ENCODE measurements at regions not wholly inside any gene's neighbourhood (a gene's known extent, or its start where the extent isn't known, plus 50 kb on each side); places are given as distances from the start of the nearest gene placed in this dataset.
A peak's percentile ranks its signal among the peaks of the same experiment; 100 is the strongest.
"Not testable (repeated sequence)": the region's sequence is repeated elsewhere in the genome, so short reads cannot be mapped to it uniquely, and the experiment has no call there.

DNA sequence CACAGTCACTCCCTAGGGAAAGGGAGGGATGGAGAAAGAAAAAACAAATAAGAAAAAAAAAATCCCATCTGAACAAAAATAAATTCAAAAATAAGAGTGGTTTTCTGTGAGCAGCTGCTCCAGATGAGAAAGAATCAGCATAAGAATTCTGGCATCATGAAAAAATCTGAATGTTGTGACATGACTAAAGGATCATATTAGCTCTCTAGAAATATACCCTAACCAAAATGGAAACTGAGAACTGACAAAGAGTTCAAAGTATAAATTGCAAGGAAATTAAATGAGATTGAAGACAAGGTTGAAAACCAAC, 579.0 kb downstream of the UQCRFS1 start:
- Histone ChIP-seq H3K4me3 (no peak overlapping the region), H3K27me3 (replicated peaks; ENCODE audit: insufficient read depth) (no peaks in the 10 kb centered on the region), H3K27ac (no peak overlapping the region), H3K4me1 (ENCODE audit: control insufficient read depth in 1 of 2, low read depth in 2 of 2) (no peaks in the 10 kb centered on the region), H3K9me3 (peaks cover 3% of the 10 kb centered on the region), H3K36me3 (no peaks in the 10 kb centered on the region)
- ATAC-seq (ENCODE audit: insufficient number of reproducible peaks, low FRiP score, low read depth) (no peak), DNase-seq (ENCODE audit: low spot score) (no peak)
- TF ChIP-seq, protein P1, sequence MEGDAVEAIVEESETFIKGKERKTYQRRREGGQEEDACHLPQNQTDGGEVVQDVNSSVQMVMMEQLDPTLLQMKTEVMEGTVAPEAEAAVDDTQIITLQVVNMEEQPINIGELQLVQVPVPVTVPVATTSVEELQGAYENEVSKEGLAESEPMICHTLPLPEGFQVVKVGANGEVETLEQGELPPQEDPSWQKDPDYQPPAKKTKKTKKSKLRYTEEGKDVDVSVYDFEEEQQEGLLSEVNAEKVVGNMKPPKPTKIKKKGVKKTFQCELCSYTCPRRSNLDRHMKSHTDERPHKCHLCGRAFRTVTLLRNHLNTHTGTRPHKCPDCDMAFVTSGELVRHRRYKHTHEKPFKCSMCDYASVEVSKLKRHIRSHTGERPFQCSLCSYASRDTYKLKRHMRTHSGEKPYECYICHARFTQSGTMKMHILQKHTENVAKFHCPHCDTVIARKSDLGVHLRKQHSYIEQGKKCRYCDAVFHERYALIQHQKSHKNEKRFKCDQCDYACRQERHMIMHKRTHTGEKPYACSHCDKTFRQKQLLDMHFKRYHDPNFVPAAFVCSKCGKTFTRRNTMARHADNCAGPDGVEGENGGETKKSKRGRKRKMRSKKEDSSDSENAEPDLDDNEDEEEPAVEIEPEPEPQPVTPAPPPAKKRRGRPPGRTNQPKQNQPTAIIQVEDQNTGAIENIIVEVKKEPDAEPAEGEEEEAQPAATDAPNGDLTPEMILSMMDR (IDR thresholded peaks at IDR 0.05): peak; percentile 3

DNA sequence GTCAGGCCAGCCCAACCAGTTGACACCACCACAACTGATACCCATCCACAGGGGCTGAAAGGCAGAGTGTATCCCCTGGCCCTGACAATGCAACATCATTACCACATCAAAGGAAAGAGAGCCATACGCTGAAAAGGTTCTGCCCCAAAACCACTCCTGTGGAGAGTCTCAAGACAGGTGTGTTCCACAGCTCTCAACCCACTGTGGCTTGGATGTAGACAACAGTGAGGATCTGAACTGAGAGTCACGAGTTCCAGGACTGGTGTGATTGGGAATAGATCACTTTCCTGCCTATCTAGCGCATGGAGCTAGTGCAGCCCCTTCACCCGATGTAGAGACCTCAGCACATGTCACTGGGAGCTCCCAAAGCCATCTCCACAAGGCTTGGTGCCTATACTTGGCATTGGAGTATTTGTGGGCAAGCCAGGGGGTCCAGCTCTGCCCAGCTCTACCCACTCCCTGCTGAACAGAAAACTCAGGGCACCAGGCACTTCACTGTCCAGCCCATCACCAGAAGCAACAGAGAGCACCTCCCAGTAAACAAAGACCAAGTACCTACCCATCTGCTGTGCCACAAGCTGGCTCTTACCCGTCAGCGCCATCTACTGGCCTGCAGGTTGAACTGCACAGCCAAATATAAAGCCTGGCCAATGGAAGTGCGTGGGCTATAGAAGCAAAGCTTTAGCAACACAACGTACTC, 579.5 kb downstream of the UQCRFS1 start:
- Histone ChIP-seq H3K27me3 (replicated peaks; ENCODE audit: insufficient read depth) (no peaks in the 10 kb centered on the region), H3K4me1 (ENCODE audit: control insufficient read depth in 1 of 2, low read depth in 2 of 2) (no peaks in the 10 kb centered on the region), H3K36me3 (no peaks in the 10 kb centered on the region), H3K27ac (no peak overlapping the region), H3K9me3 (peaks cover 3% of the 10 kb centered on the region), H3K4me3 (no peak overlapping the region)
- DNase-seq (ENCODE audit: low spot score) (no peak), ATAC-seq (ENCODE audit: insufficient number of reproducible peaks, low FRiP score, low read depth) (no peak)
- TF ChIP-seq, protein P1 (IDR thresholded peaks at IDR 0.05): peak; percentile 18

DNA sequence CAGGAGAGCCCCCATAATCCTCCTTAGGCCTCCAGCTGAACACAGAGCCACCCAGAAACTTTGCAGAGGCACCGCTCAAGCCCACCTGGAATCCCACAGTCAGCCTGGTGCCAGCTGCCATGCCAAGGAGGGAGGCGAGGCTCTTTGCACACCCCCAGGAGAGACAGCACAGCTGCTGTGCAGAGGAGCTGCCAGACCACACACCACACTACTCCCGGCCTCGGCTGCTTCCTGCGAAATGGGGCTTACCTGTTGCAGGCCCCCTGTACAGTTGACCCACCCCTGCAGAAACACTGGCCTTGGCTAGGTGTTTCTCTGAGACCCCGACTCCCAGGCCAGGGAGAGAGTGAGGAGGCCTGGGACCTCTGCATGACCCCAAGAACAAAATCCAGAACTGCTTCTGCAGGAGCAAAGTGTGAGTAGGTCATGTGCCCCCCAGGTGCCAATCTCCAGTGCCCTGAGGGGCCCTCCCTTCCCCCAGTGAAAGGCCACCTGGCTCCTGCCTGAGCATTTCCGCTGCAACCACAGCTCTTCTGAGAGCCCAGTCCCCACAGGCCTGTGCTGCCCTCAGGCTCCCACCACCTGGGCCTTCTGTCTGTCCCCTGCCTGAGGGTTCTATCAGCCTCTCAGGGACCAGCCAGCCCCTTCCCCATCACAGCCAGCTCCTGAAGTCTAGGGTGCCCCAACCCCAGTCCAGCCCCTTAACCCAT, 580.4 kb downstream of the UQCRFS1 start:
- no peaks in the 10 kb centered on the region for H3K36me3 ChIP-seq
- ATAC-seq (ENCODE audit: insufficient number of reproducible peaks, low FRiP score, low read depth) (no peak), DNase-seq (ENCODE audit: low spot score) (no peak)
- H3K9me3 ChIP-seq: peaks cover 3% of the 10 kb centered on the region
- no peaks in the 10 kb centered on the region for H3K27me3 ChIP-seq (replicated peaks; ENCODE audit: insufficient read depth)
- TF ChIP-seq, protein P1 (IDR thresholded peaks at IDR 0.05): no peak
- no peak overlapping the region for H3K4me3 ChIP-seq
- no peak overlapping the region for H3K27ac ChIP-seq
- H3K4me1 ChIP-seq (ENCODE audit: control insufficient read depth in 1 of 2, low read depth in 2 of 2): no peaks in the 10 kb centered on the region

DNA sequence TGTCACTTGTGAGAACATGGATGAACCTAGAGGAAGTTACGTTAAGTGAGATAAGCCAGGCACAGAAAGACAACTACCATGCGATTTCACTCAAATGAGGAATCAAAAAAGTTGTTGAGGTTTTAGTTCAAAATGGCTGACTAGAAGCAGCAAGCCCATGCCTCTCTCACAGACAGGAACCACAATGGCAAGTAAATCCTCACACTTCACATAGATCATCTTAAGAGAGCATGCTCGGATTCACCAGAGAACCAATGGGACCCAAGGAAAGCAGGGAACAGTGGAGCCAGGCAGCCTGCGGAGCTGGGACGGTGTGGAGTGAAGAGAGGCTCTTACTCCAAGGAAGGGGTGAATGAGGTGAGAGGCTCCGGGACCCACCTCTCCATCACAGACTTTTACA, 581.0 kb downstream of the UQCRFS1 start:
- H3K27me3 ChIP-seq (replicated peaks; ENCODE audit: insufficient read depth): no peaks in the 10 kb centered on the region
- H3K4me1 ChIP-seq (ENCODE audit: control insufficient read depth in 1 of 2, low read depth in 2 of 2): no peaks in the 10 kb centered on the region
- H3K27ac ChIP-seq: no peak overlapping the region
- TF ChIP-seq, protein P1 (IDR thresholded peaks at IDR 0.05): no peak
- H3K36me3 ChIP-seq: no peaks in the 10 kb centered on the region
- no peak for DNase-seq (ENCODE audit: low spot score)
- H3K4me3 ChIP-seq: no peak overlapping the region
- ATAC-seq (ENCODE audit: insufficient number of reproducible peaks, low FRiP score, low read depth): no peak
- H3K9me3 ChIP-seq: peaks cover 3% of the 10 kb centered on the region

DNA sequence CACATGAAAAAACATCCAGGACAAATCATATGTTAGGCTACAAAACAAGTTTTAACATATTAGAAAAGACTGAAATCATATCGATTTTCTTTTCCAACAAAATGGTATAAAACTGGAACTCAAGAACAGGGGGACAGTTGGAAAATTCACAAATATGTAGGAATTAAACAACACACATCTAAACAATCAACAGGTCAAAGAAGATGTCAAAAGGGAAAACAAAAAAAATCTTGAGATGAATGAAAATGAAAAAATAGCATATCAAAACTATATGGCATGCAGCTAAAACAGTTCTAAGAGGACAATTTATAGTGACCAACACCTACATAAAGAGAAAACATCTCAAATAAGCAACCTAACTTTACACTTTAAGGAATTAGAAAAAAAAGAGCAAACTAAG, 585.3 kb downstream of the UQCRFS1 start:
- H3K36me3 ChIP-seq: no peaks in the 10 kb centered on the region
- no peaks in the 10 kb centered on the region for H3K4me1 ChIP-seq (ENCODE audit: control insufficient read depth in 1 of 2, low read depth in 2 of 2)
- ATAC-seq (ENCODE audit: insufficient number of reproducible peaks, low FRiP score, low read depth) (no peak), DNase-seq (ENCODE audit: low spot score) (no peak)
- no peaks in the 10 kb centered on the region for H3K9me3 ChIP-seq
- no peak overlapping the region for H3K4me3 ChIP-seq
- TF ChIP-seq, protein P1 (IDR thresholded peaks at IDR 0.05): no peak
- no peaks in the 10 kb centered on the region for H3K27me3 ChIP-seq (replicated peaks; ENCODE audit: insufficient read depth)
- no peak overlapping the region for H3K27ac ChIP-seq

DNA sequence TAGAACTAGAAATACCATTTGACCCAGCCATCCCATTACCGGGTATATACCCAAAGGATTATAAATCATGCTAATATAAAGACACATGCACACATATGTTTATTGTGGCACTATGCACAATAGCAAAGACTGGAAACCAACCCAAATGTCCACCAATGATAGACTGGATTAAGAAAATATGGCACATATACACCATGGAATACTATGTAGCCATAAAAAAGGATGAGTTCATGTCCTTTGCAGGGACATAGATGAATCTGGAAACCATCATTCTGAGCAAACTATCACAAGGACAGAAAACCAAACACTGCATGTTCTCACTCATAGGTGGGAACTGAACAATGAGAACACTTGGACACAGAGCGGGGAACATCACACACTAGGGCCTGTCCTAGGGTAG, 586.5 kb downstream of the UQCRFS1 start:
- H3K36me3 ChIP-seq; H3K9me3 ChIP-seq; H3K4me3 ChIP-seq; DNase-seq (ENCODE audit: low spot score); H3K27me3 ChIP-seq (replicated peaks; ENCODE audit: insufficient read depth); ATAC-seq (ENCODE audit: insufficient number of reproducible peaks, low FRiP score, low read depth); H3K4me1 ChIP-seq (ENCODE audit: control insufficient read depth in 1 of 2, low read depth in 2 of 2); H3K27ac ChIP-seq: not testable (repeated sequence)
